Aorta (tissue), 5 donors: ENCODE measurements at regions not wholly inside any gene's neighbourhood (a gene's known extent, or its start where the extent isn't known, plus 50 kb on each side); places are given as distances from the start of the nearest gene placed in this dataset.

Source experiments
- ATAC-seq: fragments of 200-7000 bp; cut with Tn5 transposase; one replicate; pipeline ENCODE4 v1.9.1; 2022; ENCODE audit warnings: moderate library complexity; ENCODE audit not compliant: low FRiP score
- DNase-seq, 2 donors: peaks; one replicate each; pipeline ENCODE4 v3.0.0-alpha.2; 2020
- H3K27ac ChIP-seq, 2 donors: one replicate each; pipeline ENCODE4 v1.5.1; 2013; ENCODE audit warnings: low read length in 2 of 2, mild to moderate bottlenecking in 2 of 2, moderate library complexity in 2 of 2, control low read depth in 1 of 2, inconsistent platforms in 1 of 2, low read depth in 1 of 2
- H3K27me3 ChIP-seq, 2 donors: one replicate each; pipeline ENCODE4 v1.6.1; 2013; ENCODE audit warnings: control low read depth in 1 of 2, low read length in 1 of 2, mild to moderate bottlenecking in 1 of 2, moderate library complexity in 1 of 2; ENCODE audit not compliant: insufficient read depth in 2 of 2, control insufficient read depth in 1 of 2
- H3K36me3 ChIP-seq, 2 donors: one replicate each; pipeline ENCODE4 v1.6.1; 2013; ENCODE audit warnings: control low read depth in 1 of 2, low read length in 1 of 2, mild to moderate bottlenecking in 1 of 2; ENCODE audit not compliant: insufficient read depth in 2 of 2, control insufficient read depth in 1 of 2
- H3K4me1 ChIP-seq, 2 donors: one replicate each; pipeline ENCODE4 v1.6.1; 2013; ENCODE audit warnings: low read length in 2 of 2, control low read depth in 1 of 2, mild to moderate bottlenecking in 1 of 2, moderate library complexity in 1 of 2; ENCODE audit not compliant: insufficient read depth in 2 of 2, control insufficient read depth in 1 of 2
- H3K4me3 ChIP-seq, 2 donors: one replicate each; pipeline ENCODE4 v1.5.1; 2013; ENCODE audit warnings: low read length in 2 of 2, control low read depth in 1 of 2, mild to moderate bottlenecking in 1 of 2
- H3K9me3 ChIP-seq: one replicate; pipeline ENCODE4 v1.6.1; 2013; ENCODE audit warnings: mild to moderate bottlenecking, low read length; ENCODE audit not compliant: control insufficient read depth
- WGBS, 2 donors: extraction: QIAGEN DNeasy Blood & Tissue Kit; methylation state at CpG; one replicate each; pipeline ENCODE4 v1.1.7; 2013; 5-methylcytosine and 5-hydroxymethylcytosine counted together
- intact Hi-C, 2 donors: fragments of 100-400 bp; cut with DNase I; formaldehyde crosslinking; loops; one replicate each; pipeline versions ENCODE4 v1.14.2 to v1.15.0; 2022
- donor health status: healthy with polysubstance abuse.
- donor health status: Bipolar disorder and iron deficiency.
- donor health status: DM: no; HTN: no; CAD: no.
- donor health status: DM: no; HTN: no; CAD: no.
- donor health status: DM: yes; HTN: yes; CAD: no.

GRCh38 chr2:236444187-236444586 lies 125.4 kb upstream of the ACKR3 start:
- ATAC-seq: no peak
- H3K9me3 ChIP-seq: no peaks in the 10 kb centered on the region
- H3K27me3 ChIP-seq: no peaks in the 10 kb centered on the region
- intact Hi-C loops: no loop called here
- H3K4me3 ChIP-seq: no peak overlapping the region
- no peak overlapping the region for H3K27ac ChIP-seq
- 67 to 68% methylated on average over 3 of the region's 3 CpGs for WGBS, 2 donors
- no peak for DNase-seq
- no peaks in the 10 kb centered on the region for H3K4me1 ChIP-seq
- no peaks in the 10 kb centered on the region for H3K36me3 ChIP-seq

- Histone ChIP-seq H3K27me3 (no peaks in the 10 kb centered on the region), H3K9me3 (no peaks in the 10 kb centered on the region), H3K36me3 (no peaks in the 10 kb centered on the region), H3K27ac (no peak overlapping the region), H3K4me1 (no peaks in the 10 kb centered on the region), H3K4me3 (no peak overlapping the region)
- ATAC-seq (no peak), DNase-seq (no peak)
- intact Hi-C loops: no loop called here
- 72 to 82% methylated on average over 2 of the region's 2 CpGs for WGBS, 2 donors
Observed at GRCh38 chr2:236445678-236446077, 123.9 kb upstream of the ACKR3 start.

- ATAC-seq: no peak
- Histone ChIP-seq H3K9me3 (no peaks in the 10 kb centered on the region), H3K4me1 (no peaks in the 10 kb centered on the region), H3K4me3 (no peak overlapping the region), H3K36me3 (no peaks in the 10 kb centered on the region), H3K27me3 (no peaks in the 10 kb centered on the region), H3K27ac (no peak overlapping the region)
- intact Hi-C loops: no loop called here
- WGBS, 2 donors: 94 to 95% methylated on average over 9 of the region's 9 CpGs
- peak in 1 of 2 donors; percentile 68 for DNase-seq
Observed at GRCh38 chr2:236446521-236446920, 123.1 kb upstream of the ACKR3 start.

GRCh38 chr2:236449167-236449761 lies 120.4 kb upstream of the ACKR3 start:
- no peaks in the 10 kb centered on the region for H3K9me3 ChIP-seq
- ATAC-seq: no peak
- DNase-seq: peak in 1 of 2 donors; percentile 67
- WGBS, 2 donors: 22 to 34% methylated on average over 15 of the region's 15 CpGs
- no peak overlapping the region for H3K4me3 ChIP-seq
- no peaks in the 10 kb centered on the region for H3K27me3 ChIP-seq
- H3K4me1 ChIP-seq: no peaks in the 10 kb centered on the region
- intact Hi-C loops: no loop called here
- no peaks in the 10 kb centered on the region for H3K36me3 ChIP-seq
- no peak overlapping the region for H3K27ac ChIP-seq

GRCh38 chr2:236452238-236452637 lies 117.4 kb upstream of the ACKR3 start:
- no peaks in the 10 kb centered on the region for H3K36me3 ChIP-seq
- H3K9me3 ChIP-seq: no peaks in the 10 kb centered on the region
- ATAC-seq (no peak), DNase-seq (no peak)
- H3K27me3 ChIP-seq: no peaks in the 10 kb centered on the region
- intact Hi-C loops: no loop called here
- H3K27ac ChIP-seq: no peak overlapping the region
- WGBS, 2 donors: 78 to 81% methylated on average over 3 of the region's 3 CpGs
- H3K4me1 ChIP-seq: no peaks in the 10 kb centered on the region
- H3K4me3 ChIP-seq: no peak overlapping the region

- Histone ChIP-seq H3K27me3 (no peaks in the 10 kb centered on the region), H3K36me3 (no peaks in the 10 kb centered on the region), H3K27ac (no peak overlapping the region), H3K4me1 (no peaks in the 10 kb centered on the region), H3K4me3 (no peak overlapping the region), H3K9me3 (peaks cover 2% of the 10 kb centered on the region)
- WGBS, 2 donors: 92 to 94% methylated on average over 10 of the region's 10 CpGs
- no peak for DNase-seq
- intact Hi-C loops: no loop called here
- no peak for ATAC-seq
Observed at GRCh38 chr2:236454076-236454475, 115.5 kb upstream of the ACKR3 start.

GRCh38 chr2:236459393-236459792 lies 110.2 kb upstream of the ACKR3 start:
- peaks cover 4% of the 10 kb centered on the region for H3K9me3 ChIP-seq
- intact Hi-C loops: no loop called here
- no peaks in the 10 kb centered on the region for H3K4me1 ChIP-seq
- WGBS, 2 donors: 96 to 98% methylated on average over 18 of the region's 18 CpGs
- no peak overlapping the region for H3K27ac ChIP-seq
- H3K36me3 ChIP-seq: no peaks in the 10 kb centered on the region
- DNase-seq: no peak
- H3K4me3 ChIP-seq: no peak overlapping the region
- ATAC-seq: no peak
- no peaks in the 10 kb centered on the region for H3K27me3 ChIP-seq

- WGBS, 2 donors: 94% methylated on average over 1 of the region's 1 CpG
- H3K36me3 ChIP-seq: no peaks in the 10 kb centered on the region
Observed at GRCh38 chr2:236464140-236464539, 105.5 kb upstream of the ACKR3 start.

GRCh38 chr2:236472720-236473495 lies 96.7 kb upstream of the ACKR3 start:
- Histone ChIP-seq H3K4me1 (no peaks in the 10 kb centered on the region), H3K27me3 (no peaks in the 10 kb centered on the region), H3K9me3 (no peaks in the 10 kb centered on the region), H3K27ac (no peak overlapping the region), H3K36me3 (no peaks in the 10 kb centered on the region), H3K4me3 (no peak overlapping the region)
- intact Hi-C loops: no loop called here
- no peak for DNase-seq
- 84 to 86% methylated on average over 9 of the region's 9 CpGs for WGBS, 2 donors
- no peak for ATAC-seq

More at GRCh38 chr2:236464140-236464539, 105.5 kb upstream of the ACKR3 start:
- H3K4me3 ChIP-seq: no peak overlapping the region
- H3K27ac ChIP-seq: no peak overlapping the region
- peaks cover 5% of the 10 kb centered on the region for H3K9me3 ChIP-seq
- intact Hi-C loops: no loop called here
- no peaks in the 10 kb centered on the region for H3K27me3 ChIP-seq
- ATAC-seq (no peak), DNase-seq (no peak)
- H3K4me1 ChIP-seq: no peaks in the 10 kb centered on the region
